Astrocyte (in vitro differentiated cells and primary cell): ENCODE measurements at regions not wholly inside any gene's neighbourhood (a gene's known extent, or its start where the extent isn't known, plus 50 kb on each side); places are given as distances from the start of the nearest gene placed in this dataset.
"Not testable (repeated sequence)": the region's sequence is repeated elsewhere in the genome, so short reads cannot be mapped to it uniquely, and the experiment has no call there.

Experiments
- DNase-seq: peaks from one replicate; pipeline ENCODE4 v3.0.0-alpha.2; 2010; ENCODE audit warnings: low read depth
- FAIRE-seq: peaks from 2 replicates; lab custom pipeline; 2011; peaks lifted over from hg19 to GRCh38; lab: Jason Lieb, UNC
- H2AFZ ChIP-seq: 2 replicates; pipeline ENCODE4 v1.6.0; 2012; ENCODE audit warnings: low read depth, low read length, inconsistent platforms
- H3K27ac ChIP-seq: 2 replicates; pipeline ENCODE4 v1.5.1; 2011; ENCODE audit warnings: low read depth, low read length, inconsistent platforms
- H3K27me3 ChIP-seq: 2 replicates; pipeline ENCODE4 v1.6.0; 2011; ENCODE audit warnings: low read length, inconsistent platforms; ENCODE audit not compliant: insufficient read depth
- H3K36me3 ChIP-seq: 2 replicates; pipeline ENCODE4 v1.5.1; 2011; ENCODE audit warnings: low read length, inconsistent platforms; ENCODE audit not compliant: insufficient read depth
- H3K4me1 ChIP-seq: 2 replicates; pipeline ENCODE4 v1.5.1; 2011; ENCODE audit warnings: low read length, inconsistent platforms; ENCODE audit not compliant: insufficient read depth
- H3K4me2 ChIP-seq: 2 replicates; pipeline ENCODE4 v1.6.0; 2012; ENCODE audit warnings: low read length, inconsistent platforms
- H3K4me3 ChIP-seq: 2 replicates; pipeline ENCODE4 v1.5.1; 2011; ENCODE audit warnings: low read depth, mild to moderate bottlenecking, low read length, inconsistent platforms; ENCODE audit not compliant: insufficient read depth
- H3K79me2 ChIP-seq: 2 replicates; pipeline ENCODE4 v1.6.0; 2012; ENCODE audit warnings: mild to moderate bottlenecking, low read length, inconsistent platforms; ENCODE audit not compliant: insufficient read depth
- H3K9ac ChIP-seq: 2 replicates; pipeline ENCODE4 v1.6.0; 2012; ENCODE audit warnings: mild to moderate bottlenecking, low read length, inconsistent platforms
- H3K9me3 ChIP-seq: 2 replicates; pipeline ENCODE4 v1.5.1; 2012; ENCODE audit warnings: low read depth, mild to moderate bottlenecking, low read length, inconsistent platforms; ENCODE audit not compliant: insufficient read depth
- H4K20me1 ChIP-seq: 2 replicates; pipeline ENCODE4 v1.6.0; 2012; ENCODE audit warnings: low read length, inconsistent platforms; ENCODE audit not compliant: insufficient read depth
- H3K27ac Mint-ChIP-seq: one replicate; pipeline ENCODE4 v1.8.0; 2021; ENCODE audit warnings: mild to moderate bottlenecking, mixed read lengths; ENCODE audit not compliant: unreplicated experiment
- H3K27me3 Mint-ChIP-seq: one replicate; pipeline ENCODE4 v1.8.0; 2021; ENCODE audit warnings: low read depth, mixed read lengths; ENCODE audit not compliant: unreplicated experiment
- H3K36me3 Mint-ChIP-seq: one replicate; pipeline ENCODE4 v1.8.0; 2021; ENCODE audit warnings: low read depth, mixed read lengths; ENCODE audit not compliant: unreplicated experiment
- H3K4me1 Mint-ChIP-seq: one replicate; pipeline ENCODE4 v1.8.0; 2021; ENCODE audit warnings: low read depth, mixed read lengths; ENCODE audit not compliant: unreplicated experiment
- H3K4me3 Mint-ChIP-seq: one replicate; pipeline ENCODE4 v1.8.0; 2021; ENCODE audit warnings: mild to moderate bottlenecking, moderate library complexity, mixed read lengths; ENCODE audit not compliant: unreplicated experiment
- H3K9me3 Mint-ChIP-seq: one replicate; pipeline ENCODE4 v1.8.0; 2021; ENCODE audit warnings: mild to moderate bottlenecking, mixed read lengths; ENCODE audit not compliant: unreplicated experiment

DNA sequence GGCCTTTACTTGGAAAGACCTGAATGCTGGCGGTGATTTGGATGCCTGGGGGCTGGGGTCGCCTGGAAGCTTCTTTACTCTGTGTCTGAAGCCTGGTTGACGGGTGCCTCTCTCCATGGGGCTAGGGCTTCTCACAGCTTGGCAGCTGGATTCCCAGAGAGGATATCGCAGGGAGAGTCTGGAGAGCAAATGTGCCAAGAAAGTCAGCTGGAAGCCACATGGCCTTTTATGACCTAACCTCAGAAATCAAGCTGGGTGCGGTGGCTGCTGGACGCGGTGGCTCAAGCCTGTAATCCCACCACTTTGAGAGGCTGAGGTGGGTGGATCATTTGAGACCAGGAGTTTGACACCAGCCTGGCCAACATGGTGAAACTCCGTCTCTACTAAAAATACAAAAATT, 147.2 kb upstream of the TRIM73 start:
- not testable (repeated sequence) for H4K20me1 ChIP-seq, H3K36me3 ChIP-seq, H3K4me1 ChIP-seq, H3K27ac Mint-ChIP-seq, H3K9me3 ChIP-seq, H2AFZ ChIP-seq, H3K9me3 Mint-ChIP-seq, DNase-seq, H3K27ac ChIP-seq, H3K4me3 ChIP-seq, H3K27me3 ChIP-seq, H3K4me3 Mint-ChIP-seq, H3K4me1 Mint-ChIP-seq, H3K4me2 ChIP-seq, H3K9ac ChIP-seq, H3K36me3 Mint-ChIP-seq, H3K27me3 Mint-ChIP-seq, H3K79me2 ChIP-seq, FAIRE-seq

GRCh38 chr7:75254238-75254637, 141.2 kb upstream of the TRIM73 start:
- not testable (repeated sequence) for H3K27ac Mint-ChIP-seq, H3K27me3 ChIP-seq, H3K9ac ChIP-seq, H2AFZ ChIP-seq, H3K4me3 Mint-ChIP-seq, H3K4me2 ChIP-seq, H3K27me3 Mint-ChIP-seq, H3K9me3 ChIP-seq, H3K4me3 ChIP-seq, H3K36me3 Mint-ChIP-seq, FAIRE-seq, H3K79me2 ChIP-seq, H3K4me1 ChIP-seq, H3K36me3 ChIP-seq, H3K4me1 Mint-ChIP-seq, H3K9me3 Mint-ChIP-seq, H4K20me1 ChIP-seq, H3K27ac ChIP-seq, DNase-seq

DNA sequence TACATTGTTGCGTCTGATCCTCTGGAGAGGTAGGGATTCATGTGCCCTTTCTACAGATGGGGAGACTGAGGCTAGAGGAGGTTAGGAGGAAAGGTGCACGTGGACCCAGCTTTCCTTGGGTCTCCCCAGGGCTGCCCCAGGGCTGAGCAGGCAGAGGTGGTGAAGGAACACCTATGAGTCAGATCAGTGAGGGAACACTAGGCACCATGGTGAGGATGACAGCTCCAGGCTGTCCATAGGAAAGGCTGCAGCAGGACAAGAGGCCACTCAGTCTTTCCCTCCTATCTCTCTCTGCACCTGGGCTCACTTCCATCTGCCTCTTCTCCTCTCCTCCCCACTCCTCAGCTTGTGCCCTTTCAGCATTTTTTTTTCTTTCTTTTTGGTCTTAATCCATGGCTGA, 138.0 kb upstream of the TRIM73 start:
- not testable (repeated sequence) for H3K4me3 ChIP-seq, H3K9me3 Mint-ChIP-seq, H3K9ac ChIP-seq, H3K4me1 Mint-ChIP-seq, H3K27me3 Mint-ChIP-seq, H3K27ac ChIP-seq, H3K4me3 Mint-ChIP-seq, H3K4me1 ChIP-seq, H3K36me3 ChIP-seq, H4K20me1 ChIP-seq, H3K9me3 ChIP-seq, FAIRE-seq, H3K27ac Mint-ChIP-seq, H3K27me3 ChIP-seq, H3K4me2 ChIP-seq, H2AFZ ChIP-seq, H3K79me2 ChIP-seq, H3K36me3 Mint-ChIP-seq, DNase-seq

GRCh38 chr7:75259454-75260003, 135.9 kb upstream of the TRIM73 start:
- not testable (repeated sequence) for DNase-seq, H3K9me3 Mint-ChIP-seq, H3K4me1 ChIP-seq, H3K36me3 Mint-ChIP-seq, H3K4me1 Mint-ChIP-seq, H3K36me3 ChIP-seq, H3K4me2 ChIP-seq, H3K27me3 ChIP-seq, H3K27me3 Mint-ChIP-seq, H3K27ac ChIP-seq, H3K9me3 ChIP-seq, H4K20me1 ChIP-seq, FAIRE-seq, H2AFZ ChIP-seq, H3K27ac Mint-ChIP-seq, H3K9ac ChIP-seq, H3K79me2 ChIP-seq, H3K4me3 ChIP-seq, H3K4me3 Mint-ChIP-seq

DNA sequence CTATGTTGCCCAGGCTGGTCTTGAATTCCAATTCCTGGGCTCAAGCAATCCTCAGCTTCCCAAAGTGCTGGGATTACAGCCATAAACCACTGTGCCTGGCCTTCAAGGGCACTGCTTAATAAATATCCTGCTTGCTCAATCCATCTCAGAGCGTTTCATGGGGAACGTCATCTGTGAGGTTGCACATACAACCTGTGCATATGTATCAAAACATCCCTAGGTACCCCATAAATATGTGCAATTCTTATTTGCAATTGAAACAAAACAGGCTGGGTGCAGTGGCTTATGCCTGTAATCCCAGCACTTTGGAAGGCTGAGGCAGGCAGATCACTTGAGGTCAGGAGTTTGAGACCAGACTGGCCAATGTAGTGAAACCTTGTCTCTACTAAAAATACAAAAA, 133.8 kb upstream of the TRIM73 start:
- FAIRE-seq, H2AFZ ChIP-seq, H3K27ac Mint-ChIP-seq, H3K36me3 ChIP-seq, H3K9ac ChIP-seq, H3K4me2 ChIP-seq, H3K79me2 ChIP-seq, DNase-seq, H3K36me3 Mint-ChIP-seq, H3K4me3 Mint-ChIP-seq, H3K4me1 Mint-ChIP-seq, H3K27me3 Mint-ChIP-seq, H3K4me1 ChIP-seq, H3K9me3 ChIP-seq, H4K20me1 ChIP-seq, H3K27ac ChIP-seq, H3K27me3 ChIP-seq, H3K4me3 ChIP-seq, H3K9me3 Mint-ChIP-seq: not testable (repeated sequence)

GRCh38 chr7:75268158-75268557, 127.3 kb upstream of the TRIM73 start:
- not testable (repeated sequence) for H3K4me2 ChIP-seq, H3K27me3 Mint-ChIP-seq, H3K9me3 Mint-ChIP-seq, DNase-seq, H4K20me1 ChIP-seq, H2AFZ ChIP-seq, H3K27ac Mint-ChIP-seq, H3K27ac ChIP-seq, H3K4me3 ChIP-seq, H3K4me3 Mint-ChIP-seq, H3K36me3 ChIP-seq, FAIRE-seq, H3K36me3 Mint-ChIP-seq, H3K9ac ChIP-seq, H3K79me2 ChIP-seq, H3K4me1 ChIP-seq, H3K4me1 Mint-ChIP-seq, H3K27me3 ChIP-seq, H3K9me3 ChIP-seq
